HUES64 (cell line): ENCODE measurements at regions not wholly inside any gene's neighbourhood (a gene's known extent, or its start where the extent isn't known, plus 50 kb on each side); places are given as distances from the start of the nearest gene placed in this dataset.

Experiments used
- H3K27ac ChIP-seq: 2 replicates; pipeline ENCODE4 v1.7.0; 2013; ENCODE audit warnings: low read depth, low read length, inconsistent platforms
- H3K27me3 ChIP-seq: 2 replicates; pipeline ENCODE4 v1.6.1; 2013; ENCODE audit warnings: mild to moderate bottlenecking, low read length; ENCODE audit not compliant: insufficient read depth
- H3K36me3 ChIP-seq: 2 replicates; pipeline ENCODE4 v1.6.1; 2013; ENCODE audit warnings: mild to moderate bottlenecking, low read length; ENCODE audit not compliant: insufficient read depth
- H3K4me1 ChIP-seq: 2 replicates; pipeline ENCODE4 v1.6.1; 2013; ENCODE audit warnings: mild to moderate bottlenecking, low read length, moderate library complexity; ENCODE audit not compliant: insufficient read depth
- H3K4me3 ChIP-seq: 2 replicates; pipeline ENCODE4 v1.5.1; 2013; ENCODE audit warnings: mild to moderate bottlenecking, low read length, moderate library complexity
- H3K9ac ChIP-seq: 2 replicates; pipeline ENCODE4 v1.6.1; 2013; ENCODE audit warnings: mild to moderate bottlenecking, low read depth, low read length
- H3K9me3 ChIP-seq: 2 replicates; pipeline ENCODE4 v1.6.1; 2013; ENCODE audit warnings: low read depth, low read length; ENCODE audit not compliant: insufficient read depth
- WGBS: fragments of 150-250, 120-280 bp; methylation state at CpG from one replicate; pipeline ENCODE4 v1.1.7; 2013; ENCODE audit warnings: missing lambda C conversion rate; 5-methylcytosine and 5-hydroxymethylcytosine counted together

DNA sequence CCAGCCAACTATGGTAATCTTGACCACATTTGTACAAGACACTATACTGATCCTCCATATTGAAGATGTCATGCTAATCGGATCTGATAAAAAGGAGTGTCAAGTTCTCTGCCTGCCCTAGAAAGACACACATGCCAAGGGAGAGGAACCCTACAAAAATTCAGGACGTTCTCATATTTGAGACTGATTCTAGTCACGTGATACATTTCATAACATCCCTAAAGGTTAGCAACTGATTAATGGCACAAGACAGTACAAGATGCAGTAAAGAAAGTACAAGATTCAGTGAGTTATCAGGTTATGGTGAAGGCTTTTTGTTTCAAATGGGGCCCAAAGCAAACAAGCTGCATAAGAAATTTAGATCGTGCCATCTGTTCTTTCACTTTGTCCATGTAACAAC, 190.7 kb upstream of the MOCS1 start:
- 93% methylated on average over 4 of the region's 4 CpGs for WGBS
- no peaks in the 10 kb centered on the region for H3K27me3 ChIP-seq
- no peak overlapping the region for H3K4me3 ChIP-seq

DNA sequence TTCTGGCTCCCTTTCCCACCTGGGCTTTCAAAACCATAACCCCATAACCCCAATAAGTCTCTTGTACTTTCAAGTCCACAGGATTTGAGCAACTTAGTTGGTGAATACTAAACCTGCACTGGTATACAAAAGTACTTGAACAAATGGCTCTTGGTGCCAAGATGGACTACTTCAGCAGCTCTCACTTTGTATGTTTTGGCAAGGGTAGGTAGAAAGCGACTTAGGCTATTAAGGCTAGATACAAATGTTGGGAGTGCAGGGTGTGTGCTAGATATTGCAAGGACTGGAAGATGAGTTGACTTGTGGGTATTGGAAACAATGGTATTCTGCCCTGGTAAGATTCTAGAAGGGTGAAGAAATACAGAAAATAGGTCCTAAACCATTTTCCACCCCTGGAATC, 182.6 kb upstream of the MOCS1 start:
- H3K27ac ChIP-seq, result no peak overlapping the region
- H3K9me3 ChIP-seq, result no peaks in the 10 kb centered on the region
- no peaks in the 10 kb centered on the region for H3K36me3 ChIP-seq
- no peak overlapping the region for H3K4me3 ChIP-seq
- no peaks in the 10 kb centered on the region for H3K4me1 ChIP-seq
- no peaks in the 10 kb centered on the region for H3K27me3 ChIP-seq
- H3K9ac ChIP-seq, result no peak overlapping the region
- WGBS, result 0% methylated on average over 1 of the region's 1 CpG

More for the DNA sequence above, 190.7 kb upstream of the MOCS1 start:
- H3K9me3 ChIP-seq, result 0 out of 2 replicates have a peak, but pooled peaks cover 2% of the 10 kb centered on the region
- H3K9ac ChIP-seq, result no peak overlapping the region
- H3K36me3 ChIP-seq, result no peaks in the 10 kb centered on the region
- no peaks in the 10 kb centered on the region for H3K4me1 ChIP-seq
- no peak overlapping the region for H3K27ac ChIP-seq

DNA sequence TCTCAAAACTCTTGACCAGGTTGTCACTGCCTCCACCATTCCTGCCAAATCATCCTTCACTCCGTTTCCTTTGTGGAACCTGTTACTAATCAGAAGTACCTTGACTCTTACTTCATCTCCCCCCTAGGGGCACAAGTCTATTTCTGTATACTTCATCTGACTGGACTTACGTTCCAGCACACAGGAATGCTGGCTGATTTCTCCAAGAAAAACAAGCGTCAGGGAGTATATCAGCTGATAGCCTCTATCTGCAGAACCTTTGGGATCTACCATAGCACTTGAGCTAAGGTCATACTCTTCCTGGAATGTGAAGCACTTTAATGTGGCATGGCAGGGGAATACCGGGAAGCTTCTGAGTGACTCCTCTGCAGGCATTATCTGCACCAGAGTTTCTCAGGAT, 178.1 kb upstream of the MOCS1 start:
- H3K36me3 ChIP-seq, result no peaks in the 10 kb centered on the region
- H3K9me3 ChIP-seq, result peaks cover 13% of the 10 kb centered on the region; the same call in 1 of the 2 replicates
- no peaks in the 10 kb centered on the region for H3K4me1 ChIP-seq
- no peak overlapping the region for H3K4me3 ChIP-seq
- WGBS, result 74% methylated on average over 4 of the region's 4 CpGs
- no peak overlapping the region for H3K9ac ChIP-seq
- no peaks in the 10 kb centered on the region for H3K27me3 ChIP-seq
- H3K27ac ChIP-seq, result no peak overlapping the region

DNA sequence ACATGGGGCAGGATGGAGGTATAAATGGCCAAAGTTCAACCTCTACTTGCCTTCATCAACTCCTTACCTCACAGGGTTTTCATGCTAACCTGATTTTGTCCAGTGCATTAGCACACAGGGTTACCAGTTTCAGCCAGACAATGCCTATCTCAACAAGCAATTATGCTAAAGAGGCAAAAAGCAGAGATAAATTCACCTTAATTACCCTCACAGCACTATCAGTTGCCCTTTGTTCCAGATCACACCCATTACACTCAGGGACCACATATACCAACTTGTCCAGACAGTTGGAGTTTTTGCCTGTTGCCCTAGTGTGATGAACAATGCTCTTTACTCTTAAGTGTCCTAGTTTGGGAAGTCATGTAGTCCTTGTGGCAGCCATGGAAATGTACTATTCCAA, 174.5 kb upstream of the MOCS1 start:
- Histone ChIP-seq H3K9me3 (peaks cover 14% of the 10 kb centered on the region; the same call in 1 of the 2 replicates), H3K9ac (no peak overlapping the region), H3K4me3 (no peak overlapping the region), H3K36me3 (no peaks in the 10 kb centered on the region), H3K27ac (no peak overlapping the region), H3K27me3 (no peaks in the 10 kb centered on the region), H3K4me1 (no peaks in the 10 kb centered on the region)

DNA sequence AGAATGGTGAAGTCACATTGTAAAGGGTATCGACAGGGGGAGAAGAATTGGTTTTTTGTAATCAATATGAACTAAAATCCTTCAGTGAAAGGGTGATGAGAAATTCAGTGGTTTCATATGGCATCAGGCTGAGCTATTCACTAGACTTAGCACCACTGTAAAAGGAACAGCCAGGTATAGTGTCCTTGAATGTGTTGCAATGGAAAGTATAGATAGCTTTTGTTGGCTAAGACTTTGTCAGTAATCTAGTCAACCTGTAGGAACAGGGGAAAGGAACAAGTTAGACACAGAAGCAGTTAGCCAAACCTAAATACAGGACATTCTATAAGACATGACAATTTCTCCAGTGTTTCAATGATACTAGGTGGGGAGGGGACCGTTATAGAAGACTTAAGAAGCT, 172.6 kb upstream of the MOCS1 start:
- Histone ChIP-seq H3K27ac (no peak overlapping the region), H3K9ac (no peak overlapping the region), H3K4me1 (no peaks in the 10 kb centered on the region), H3K9me3 (peaks cover 14% of the 10 kb centered on the region; the same call in 1 of the 2 replicates), H3K36me3 (no peaks in the 10 kb centered on the region), H3K27me3 (no peaks in the 10 kb centered on the region), H3K4me3 (no peak overlapping the region)
- 83% methylated on average over 2 of the region's 2 CpGs for WGBS

DNA sequence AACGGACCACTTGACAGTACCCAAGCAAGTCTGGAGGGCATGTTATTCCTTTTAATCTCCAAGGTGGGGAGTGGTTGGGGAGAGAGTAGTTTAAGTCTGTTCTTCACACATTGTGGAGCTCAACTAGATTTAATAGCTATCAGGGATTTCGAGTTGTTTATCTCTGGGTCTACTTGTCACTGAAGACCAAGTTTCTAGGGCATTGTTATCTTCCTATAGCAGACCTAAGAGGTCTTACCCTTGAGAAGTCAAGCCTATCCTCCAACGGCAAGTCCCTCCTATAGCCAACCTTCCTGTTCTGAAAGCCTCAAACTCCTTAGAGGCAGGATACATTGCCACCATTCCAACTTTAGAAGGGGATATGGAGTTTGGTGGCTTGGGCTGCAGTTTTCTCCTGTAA, 164.5 kb upstream of the MOCS1 start:
- Histone ChIP-seq H3K36me3 (no peaks in the 10 kb centered on the region), H3K4me3 (no peak overlapping the region), H3K9me3 (no peaks in the 10 kb centered on the region), H3K27me3 (no peaks in the 10 kb centered on the region), H3K27ac (no peak overlapping the region), H3K9ac (no peak overlapping the region), H3K4me1 (no peaks in the 10 kb centered on the region)
- WGBS, result 89% methylated on average over 3 of the region's 3 CpGs

DNA sequence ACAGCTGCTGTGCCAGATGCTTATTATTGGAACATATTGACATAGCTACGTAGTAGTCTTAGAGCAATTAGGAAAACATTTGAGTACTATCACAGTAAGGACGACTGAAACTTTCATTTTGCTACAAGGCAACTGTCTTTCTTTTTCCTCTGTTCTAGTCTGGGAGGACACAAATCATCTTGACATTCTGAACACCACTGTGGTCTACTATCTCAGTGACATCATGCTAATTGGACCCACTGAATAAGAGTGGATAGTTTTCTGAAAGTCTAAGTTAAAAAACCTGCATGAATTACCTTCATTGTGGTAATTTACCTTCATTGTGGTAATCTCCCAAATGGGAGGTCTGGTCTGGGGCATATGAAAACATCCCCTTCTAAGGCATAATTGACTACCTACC, 163.3 kb upstream of the MOCS1 start:
- H3K27ac ChIP-seq, result no peak overlapping the region
- WGBS, result 69% methylated on average over 2 of the region's 2 CpGs

DNA sequence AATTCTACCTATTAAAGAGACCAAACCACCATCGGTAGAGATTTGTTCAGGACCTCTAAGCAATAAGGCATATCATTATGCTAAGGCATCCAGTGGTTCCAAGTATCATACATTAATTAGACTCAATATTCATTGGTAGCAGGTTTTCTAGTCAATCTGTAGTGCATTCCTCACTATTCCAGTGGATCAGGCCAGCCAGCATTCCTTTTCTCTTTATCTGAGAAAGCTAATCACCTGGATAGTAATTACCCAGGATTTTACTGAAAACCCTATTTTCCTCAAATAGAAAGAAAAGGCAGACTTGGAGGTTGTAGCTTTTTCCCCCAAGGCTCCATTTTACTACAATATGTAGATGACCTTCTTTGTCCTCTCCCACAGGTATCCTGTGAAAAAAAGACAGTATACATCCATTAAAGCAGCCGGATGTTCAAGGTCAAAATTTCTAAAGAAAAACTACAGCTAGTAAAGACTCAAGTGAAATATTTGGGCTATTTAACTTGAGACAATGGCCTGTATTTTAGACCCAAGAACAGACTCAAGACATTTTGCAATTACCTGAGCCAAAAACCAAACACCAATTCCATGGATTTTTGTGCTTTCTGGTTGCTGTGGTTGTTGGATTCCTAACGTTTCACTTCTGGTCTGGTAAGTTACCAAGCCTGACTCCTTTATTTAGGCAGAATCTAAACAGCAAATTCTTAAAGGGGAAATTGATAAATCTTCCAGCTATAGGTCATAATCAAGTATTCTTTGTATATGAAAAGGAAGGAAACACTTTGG, 149.1 kb upstream of the MOCS1 start:
- H3K27me3 ChIP-seq, result no peaks in the 10 kb centered on the region
- no peaks in the 10 kb centered on the region for H3K36me3 ChIP-seq
- H3K27ac ChIP-seq, result no peak overlapping the region
- H3K4me1 ChIP-seq, result no peaks in the 10 kb centered on the region
- no peak overlapping the region for H3K4me3 ChIP-seq
- WGBS, result 95% methylated on average over 2 of the region's 3 CpGs
- H3K9ac ChIP-seq, result no peak overlapping the region
- H3K9me3 ChIP-seq, result no peaks in the 10 kb centered on the region

More for the DNA sequence above, 163.3 kb upstream of the MOCS1 start:
- no peaks in the 10 kb centered on the region for H3K4me1 ChIP-seq
- H3K36me3 ChIP-seq, result no peaks in the 10 kb centered on the region
- no peaks in the 10 kb centered on the region for H3K27me3 ChIP-seq
- no peak overlapping the region for H3K4me3 ChIP-seq
- H3K9me3 ChIP-seq, result no peaks in the 10 kb centered on the region
- no peak overlapping the region for H3K9ac ChIP-seq

DNA sequence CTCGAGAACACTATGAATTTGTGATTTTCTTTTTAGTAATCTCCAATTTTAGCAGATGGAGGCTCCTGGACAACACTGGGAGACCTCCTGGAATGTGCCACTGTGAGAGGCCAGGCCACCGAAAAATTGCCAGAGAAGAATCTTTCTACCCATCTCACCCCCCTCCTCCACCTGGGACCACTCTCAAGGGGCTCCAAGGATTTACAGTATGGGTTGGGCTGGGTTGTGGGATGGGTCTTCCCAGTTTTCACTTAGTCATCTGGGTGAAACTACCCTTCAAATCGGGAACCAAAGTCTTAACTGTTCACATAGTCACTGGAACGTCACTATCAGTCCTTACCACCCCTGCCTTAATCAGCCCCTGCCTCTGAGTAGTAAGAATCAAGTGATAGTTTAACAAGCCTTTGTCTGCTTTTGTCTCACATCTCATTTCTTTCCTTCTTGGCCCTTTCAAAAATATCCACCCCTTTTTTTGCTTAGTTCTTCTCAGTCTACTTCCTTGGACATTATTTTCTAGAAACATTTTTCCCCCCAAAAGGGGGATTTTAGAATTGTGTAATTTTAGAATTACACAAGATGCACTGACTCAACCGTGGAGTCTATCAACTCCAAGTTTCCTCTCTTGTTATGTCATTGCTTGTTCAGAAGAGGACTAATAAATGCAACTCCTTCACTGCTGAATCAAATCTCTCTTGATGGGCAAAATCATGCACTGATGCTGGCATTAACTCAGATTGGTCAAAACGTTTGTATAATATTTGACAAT, 148.2 kb upstream of the MOCS1 start:
- Histone ChIP-seq H3K4me1 (no peaks in the 10 kb centered on the region), H3K27ac (no peak overlapping the region), H3K9me3 (no peaks in the 10 kb centered on the region), H3K4me3 (no peak overlapping the region), H3K9ac (no peak overlapping the region), H3K36me3 (no peaks in the 10 kb centered on the region), H3K27me3 (no peaks in the 10 kb centered on the region)
- 87% methylated on average over 5 of the region's 6 CpGs for WGBS

DNA sequence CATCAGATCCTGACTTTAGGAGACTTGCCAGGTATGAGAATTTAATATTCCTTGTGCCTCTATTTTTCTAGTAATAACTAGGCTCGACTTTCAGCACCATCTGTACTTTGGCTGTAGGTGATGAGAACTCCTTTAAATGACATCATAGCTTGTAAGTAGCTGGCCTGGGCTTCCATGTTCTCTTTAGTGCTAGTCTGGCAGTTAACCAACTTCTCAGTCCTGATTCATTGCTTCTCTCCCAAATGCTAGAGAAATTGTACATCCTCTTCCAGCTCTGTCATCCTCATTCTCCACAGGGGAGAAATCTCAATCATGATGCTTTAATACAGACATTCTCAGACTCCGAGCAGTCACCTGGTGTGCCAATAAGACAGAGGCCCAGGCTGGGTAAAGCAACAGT, 143.5 kb upstream of the MOCS1 start:
- no peaks in the 10 kb centered on the region for H3K27me3 ChIP-seq
- WGBS, result 90% methylated on average over 2 of the region's 2 CpGs
- no peak overlapping the region for H3K27ac ChIP-seq
- H3K4me1 ChIP-seq, result no peaks in the 10 kb centered on the region
- H3K36me3 ChIP-seq, result no peaks in the 10 kb centered on the region
- no peak overlapping the region for H3K4me3 ChIP-seq
- H3K9ac ChIP-seq, result no peak overlapping the region
- no peaks in the 10 kb centered on the region for H3K9me3 ChIP-seq

DNA sequence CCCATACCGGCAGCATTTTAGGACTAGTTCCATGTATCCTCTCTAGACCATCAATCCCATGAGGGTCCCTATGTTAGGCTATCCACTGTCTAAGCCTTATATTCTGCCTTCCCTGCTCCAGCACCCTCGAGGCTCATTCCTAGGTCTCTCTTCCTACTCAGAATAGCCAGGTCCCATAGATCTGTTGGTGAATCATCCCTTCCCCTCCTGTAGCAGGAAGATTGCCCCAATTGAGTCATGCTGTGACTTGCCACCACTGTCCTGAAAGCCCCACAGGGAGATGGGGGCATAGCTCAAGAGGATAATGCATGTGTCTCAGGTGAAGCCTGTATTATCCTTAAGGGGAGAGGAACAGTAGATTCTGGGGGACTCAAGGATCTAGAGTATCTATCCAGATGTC, 143.1 kb upstream of the MOCS1 start:
- Histone ChIP-seq H3K9ac (no peak overlapping the region), H3K27me3 (no peaks in the 10 kb centered on the region), H3K4me1 (no peaks in the 10 kb centered on the region), H3K4me3 (no peak overlapping the region), H3K9me3 (no peaks in the 10 kb centered on the region), H3K27ac (no peak overlapping the region), H3K36me3 (no peaks in the 10 kb centered on the region)
- WGBS, result 90% methylated on average over 2 of the region's 2 CpGs
